Sigmoid colon (tissue), 4 donors: ENCODE measurements at regions not wholly inside any gene's neighbourhood (a gene's known extent, or its start where the extent isn't known, plus 50 kb on each side); places are given as distances from the start of the nearest gene placed in this dataset.

Experiments
- EP300 ChIP-seq, 4 donors: sonication (generic); formaldehyde crosslinking; IDR thresholded peaks; one replicate each; pipeline ENCODE4 v1.6.1; 2017; ENCODE audit warnings: antibody characterized with exemption in 4 of 4
- POLR2A ChIP-seq, 2 donors: fragments of 450-650 bp; IDR thresholded peaks; one replicate each; pipeline ENCODE4 v1.6.1; 2016; ENCODE audit warnings: antibody characterized with exemption in 2 of 2, mild to moderate bottlenecking in 2 of 2, moderate library complexity in 2 of 2

DNA sequence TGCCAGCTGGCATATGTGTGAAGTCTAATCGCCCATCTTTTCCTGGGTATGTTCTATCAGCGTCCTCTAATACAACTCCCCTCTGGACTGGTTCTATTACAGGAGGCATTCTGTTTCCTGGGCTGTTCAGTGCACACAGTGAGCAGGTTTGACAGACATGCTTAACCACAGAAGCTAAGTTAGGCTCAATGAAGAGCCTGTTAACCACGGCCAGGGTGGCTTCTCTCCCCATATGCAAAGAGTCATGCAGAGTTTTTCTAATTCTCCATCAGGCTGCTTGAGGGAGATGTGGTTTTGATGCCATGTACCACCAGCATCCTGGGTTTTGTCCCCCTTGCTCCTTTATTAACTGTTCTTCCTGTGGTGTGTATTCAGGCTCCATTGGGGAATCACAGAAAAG is 57.2 kb upstream of the ALOX12 start:
- TF ChIP-seq POLR2A (IDR thresholded peaks at IDR 0.05) (no peak), EP300 (IDR thresholded peaks at IDR 0.05) (no peak)
